Skeletal muscle satellite cell (primary cell): ENCODE measurements at regions not wholly inside any gene's neighbourhood (a gene's known extent, or its start where the extent isn't known, plus 50 kb on each side); places are given as distances from the start of the nearest gene placed in this dataset.
"Not testable (repeated sequence)": the region's sequence is repeated elsewhere in the genome, so short reads cannot be mapped to it uniquely, and the experiment has no call there.

ENCODE experiments used
- H3K27me3 ChIP-seq: 2 replicates; pipeline ENCODE4 v1.7.0; 2013; ENCODE audit warnings: low read length; ENCODE audit not compliant: control insufficient read depth, insufficient read depth
- H3K36me3 ChIP-seq: 2 replicates; pipeline ENCODE4 v1.7.0; 2013; ENCODE audit warnings: mild to moderate bottlenecking, control low read depth, low read length; ENCODE audit not compliant: insufficient read depth
- H3K4me1 ChIP-seq: 2 replicates; pipeline ENCODE4 v1.7.0; 2013; ENCODE audit warnings: low read length; ENCODE audit not compliant: control insufficient read depth, insufficient read depth
- H3K4me2 ChIP-seq: 2 replicates; pipeline ENCODE4 v1.7.0; 2013; ENCODE audit warnings: mild to moderate bottlenecking, low read length
- H3K4me3 ChIP-seq: 2 replicates; pipeline ENCODE4 v1.7.0; 2013; ENCODE audit warnings: low read length
- H3K9ac ChIP-seq: 2 replicates; pipeline ENCODE4 v1.7.0; 2013; ENCODE audit warnings: mild to moderate bottlenecking, low read depth, low read length, moderate library complexity
- H3K9me3 ChIP-seq: replicated peaks from 2 replicates; pipeline ENCODE4 v1.7.0; 2013; ENCODE audit warnings: mild to moderate bottlenecking, control low read depth, low read length

DNA sequence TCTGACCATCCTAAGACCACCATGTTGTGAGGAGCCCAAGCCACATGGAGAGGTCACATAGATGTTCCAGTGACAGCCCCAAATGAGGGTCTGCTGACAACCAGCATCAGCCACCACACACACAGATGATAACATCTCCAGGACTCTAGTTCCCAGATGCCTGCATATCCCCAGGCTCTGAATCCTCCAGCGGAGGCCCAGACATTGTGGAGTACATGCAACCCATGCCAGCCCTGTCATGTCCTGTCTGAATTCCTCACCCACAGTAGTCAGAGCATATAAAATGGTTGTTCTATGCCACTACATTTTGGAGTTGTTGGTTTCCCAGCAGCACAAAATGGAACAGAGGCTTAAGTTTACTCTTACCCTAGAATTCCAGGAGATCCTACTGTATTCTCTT, 122.0 kb upstream of the SLC35G4 start:
- Histone ChIP-seq H3K36me3 (no peaks in the 10 kb centered on the region), H3K9ac (no peak overlapping the region), H3K9me3 (no peaks in the 10 kb centered on the region), H3K4me2 (no peak overlapping the region), H3K4me1 (no peaks in the 10 kb centered on the region), H3K27me3 (peaks cover 9% of the 10 kb centered on the region), H3K4me3 (no peak overlapping the region)

GRCh38 chr18:11482271-11482670, 127.1 kb upstream of the SLC35G4 start:
- Histone ChIP-seq H3K4me1 (no peaks in the 10 kb centered on the region), H3K36me3 (no peaks in the 10 kb centered on the region), H3K9me3 (no peaks in the 10 kb centered on the region), H3K4me2 (no peak overlapping the region), H3K9ac (no peak overlapping the region), H3K27me3 (peaks cover 28% of the 10 kb centered on the region), H3K4me3 (no peak overlapping the region)

GRCh38 chr18:11480692-11481091, 128.7 kb upstream of the SLC35G4 start:
- no peaks in the 10 kb centered on the region for H3K36me3 ChIP-seq
- H3K9ac ChIP-seq: no peak overlapping the region
- no peak overlapping the region for H3K4me3 ChIP-seq
- no peaks in the 10 kb centered on the region for H3K9me3 ChIP-seq
- H3K4me2 ChIP-seq: no peak overlapping the region
- H3K27me3 ChIP-seq: peaks cover 28% of the 10 kb centered on the region
- H3K4me1 ChIP-seq: no peaks in the 10 kb centered on the region

DNA sequence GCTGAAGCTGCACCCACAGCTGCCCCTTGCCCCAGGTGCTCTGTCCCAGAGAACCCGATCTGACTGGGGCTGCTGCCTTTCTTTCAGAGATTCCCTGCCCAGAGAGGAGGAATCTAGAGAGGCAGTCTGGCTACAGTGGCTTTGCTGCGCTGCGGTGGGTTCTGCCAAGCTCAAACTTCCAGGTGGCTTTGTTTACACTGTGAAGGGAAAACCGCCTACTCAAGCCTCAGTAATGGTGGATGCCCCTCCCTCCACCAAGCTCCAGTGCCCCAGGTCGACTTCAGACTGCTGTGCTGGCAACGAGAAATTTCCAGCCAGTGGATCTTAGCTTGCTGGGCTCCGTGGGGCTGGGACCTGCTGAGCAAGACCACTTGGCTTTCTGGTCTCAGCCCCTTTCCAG, 130.4 kb upstream of the SLC35G4 start:
- H3K9me3 ChIP-seq, H3K36me3 ChIP-seq, H3K4me3 ChIP-seq, H3K9ac ChIP-seq, H3K4me1 ChIP-seq, H3K4me2 ChIP-seq: not testable (repeated sequence)
- peaks cover 28% of the 10 kb centered on the region for H3K27me3 ChIP-seq

GRCh38 chr18:11470941-11471340, 138.5 kb upstream of the SLC35G4 start:
- Histone ChIP-seq H3K4me3 (no peak overlapping the region), H3K4me2 (no peak overlapping the region), H3K27me3 (peaks cover 16% of the 10 kb centered on the region), H3K9ac (no peak overlapping the region), H3K36me3 (no peaks in the 10 kb centered on the region), H3K9me3 (no peaks in the 10 kb centered on the region), H3K4me1 (no peaks in the 10 kb centered on the region)

DNA sequence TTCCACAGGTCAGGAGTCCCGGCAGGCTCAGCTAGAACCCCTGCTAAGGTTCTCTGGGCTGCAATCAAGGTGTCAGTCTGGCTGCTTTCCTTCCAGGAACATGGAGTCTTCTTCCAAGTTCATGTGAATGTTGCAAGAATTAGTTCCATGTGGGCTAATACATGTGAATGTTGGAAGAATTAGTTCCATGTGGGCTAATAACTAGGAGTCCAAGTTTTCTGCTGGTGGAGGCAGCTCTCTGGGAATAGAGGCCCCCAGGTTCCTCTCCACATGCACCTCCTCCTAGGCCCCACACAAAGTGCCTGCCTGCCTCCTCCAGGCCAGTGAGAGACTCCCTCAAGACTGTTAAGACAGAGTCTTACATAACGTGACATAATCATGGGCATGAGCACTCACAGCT, 140.8 kb upstream of the SLC35G4 start:
- no peaks in the 10 kb centered on the region for H3K36me3 ChIP-seq
- H3K9me3 ChIP-seq: no peaks in the 10 kb centered on the region
- no peak overlapping the region for H3K4me3 ChIP-seq
- peaks cover 32% of the 10 kb centered on the region for H3K27me3 ChIP-seq
- H3K4me1 ChIP-seq: no peaks in the 10 kb centered on the region
- H3K4me2 ChIP-seq: no peak overlapping the region
- no peak overlapping the region for H3K9ac ChIP-seq

DNA sequence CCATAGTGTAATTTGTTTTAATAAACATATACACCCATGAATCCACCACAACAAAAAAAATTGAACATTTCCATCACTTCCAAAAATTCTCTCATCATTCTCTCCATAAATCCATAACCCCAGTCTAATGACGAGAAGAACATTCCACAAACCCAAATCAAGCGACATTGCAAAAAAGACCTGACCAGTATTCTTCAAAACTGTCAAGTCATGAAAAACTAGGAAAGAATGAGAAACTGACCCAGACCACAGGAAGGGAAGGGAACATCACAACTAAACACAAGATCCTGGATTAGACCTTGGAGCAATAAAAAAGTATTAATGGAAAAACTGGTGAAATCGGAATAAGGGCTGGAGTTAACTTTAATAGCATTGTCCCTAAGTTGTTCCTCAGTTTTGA, 141.3 kb upstream of the SLC35G4 start:
- no peak overlapping the region for H3K9ac ChIP-seq
- no peaks in the 10 kb centered on the region for H3K9me3 ChIP-seq
- no peak overlapping the region for H3K4me2 ChIP-seq
- no peak overlapping the region for H3K4me3 ChIP-seq
- H3K27me3 ChIP-seq: peaks cover 32% of the 10 kb centered on the region
- H3K36me3 ChIP-seq: no peaks in the 10 kb centered on the region
- no peaks in the 10 kb centered on the region for H3K4me1 ChIP-seq

- H3K27me3 ChIP-seq: peaks cover 34% of the 10 kb centered on the region
- H3K9me3 ChIP-seq: no peaks in the 10 kb centered on the region
- no peak overlapping the region for H3K4me3 ChIP-seq
- no peak overlapping the region for H3K9ac ChIP-seq
- H3K4me1 ChIP-seq: no peaks in the 10 kb centered on the region
- no peak overlapping the region for H3K4me2 ChIP-seq
- no peaks in the 10 kb centered on the region for H3K36me3 ChIP-seq
Observed at GRCh38 chr18:11467611-11468010, 141.8 kb upstream of the SLC35G4 start.

DNA sequence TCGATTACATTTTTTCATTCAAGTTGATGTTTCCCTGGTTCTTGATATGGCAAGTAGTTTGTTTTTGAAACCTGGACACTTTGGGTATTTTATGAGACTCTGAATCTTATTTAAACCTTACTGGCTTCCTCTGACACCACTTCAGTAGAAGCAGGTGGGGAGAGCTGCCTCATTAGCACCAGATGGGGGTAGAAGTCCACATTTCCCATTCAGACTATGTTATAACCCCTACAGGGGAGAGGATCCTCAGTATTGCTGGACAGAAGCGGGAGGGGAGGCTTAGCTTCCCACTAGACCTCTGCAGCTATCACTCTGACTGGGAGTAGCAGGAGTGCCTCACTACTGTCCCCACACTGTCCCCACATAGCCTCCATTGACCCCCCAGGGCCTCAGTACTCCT, 145.3 kb upstream of the SLC35G4 start:
- Histone ChIP-seq H3K27me3 (peaks cover 25% of the 10 kb centered on the region), H3K4me3 (no peak overlapping the region), H3K4me2 (no peak overlapping the region), H3K4me1 (no peaks in the 10 kb centered on the region), H3K9ac (no peak overlapping the region), H3K9me3 (no peaks in the 10 kb centered on the region), H3K36me3 (no peaks in the 10 kb centered on the region)

- H3K4me2 ChIP-seq: no peak overlapping the region
- H3K4me3 ChIP-seq: no peak overlapping the region
- no peaks in the 10 kb centered on the region for H3K9me3 ChIP-seq
- peaks cover 14% of the 10 kb centered on the region for H3K27me3 ChIP-seq
- no peak overlapping the region for H3K9ac ChIP-seq
- H3K4me1 ChIP-seq: no peaks in the 10 kb centered on the region
- H3K36me3 ChIP-seq: no peaks in the 10 kb centered on the region
Observed at GRCh38 chr18:11458447-11458846, 150.9 kb upstream of the SLC35G4 start.

DNA sequence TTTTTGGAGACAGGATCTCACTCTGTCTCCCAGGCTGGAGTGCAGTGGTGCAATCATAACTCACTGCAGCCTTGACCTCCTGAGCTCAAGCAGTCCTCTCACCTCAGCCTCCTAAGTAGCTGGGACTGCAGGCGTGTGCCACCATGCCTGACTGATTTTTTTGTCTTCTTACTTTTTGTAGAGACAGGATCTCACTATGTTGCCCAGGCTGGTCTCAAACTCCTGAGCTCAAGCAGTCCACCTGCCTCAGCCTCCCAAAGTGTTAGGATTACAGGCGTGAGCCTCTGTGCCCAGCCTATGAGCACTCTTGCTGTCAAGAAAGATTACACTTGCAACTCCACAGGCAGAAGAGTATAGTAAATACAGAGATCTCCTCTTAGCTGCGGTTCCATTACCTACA, 151.5 kb upstream of the SLC35G4 start:
- not testable (repeated sequence) for H3K9me3 ChIP-seq, H3K9ac ChIP-seq, H3K4me2 ChIP-seq, H3K36me3 ChIP-seq, H3K4me1 ChIP-seq, H3K4me3 ChIP-seq
- H3K27me3 ChIP-seq: peaks cover 14% of the 10 kb centered on the region

- Histone ChIP-seq H3K27me3 (peaks cover 14% of the 10 kb centered on the region), H3K4me1 (no peaks in the 10 kb centered on the region), H3K36me3 (no peaks in the 10 kb centered on the region), H3K9me3 (no peaks in the 10 kb centered on the region), H3K4me3 (no peak overlapping the region), H3K9ac (no peak overlapping the region), H3K4me2 (no peak overlapping the region)
Observed at GRCh38 chr18:11454040-11454439, 155.4 kb upstream of the SLC35G4 start.
